DMS153 treated with DMSO at 0.1 percent for 48 hours (cell line): ENCODE measurements at regions not wholly inside any gene's neighbourhood (a gene's known extent, or its start where the extent isn't known, plus 50 kb on each side); places are given as distances from the start of the nearest gene placed in this dataset.
A peak's percentile ranks its signal among the peaks of the same experiment; 100 is the strongest.

Experiments used
- DNase-seq: peaks from one replicate; lab custom pipeline; 2025; ENCODE audit not compliant: unreplicated experiment; lab: John Stamatoyannopoulos, UW

GRCh38 chr1:48055876-48056764 lies 58.9 kb upstream of the TRABD2B start:
- peak; percentile 92 for DNase-seq

DNA sequence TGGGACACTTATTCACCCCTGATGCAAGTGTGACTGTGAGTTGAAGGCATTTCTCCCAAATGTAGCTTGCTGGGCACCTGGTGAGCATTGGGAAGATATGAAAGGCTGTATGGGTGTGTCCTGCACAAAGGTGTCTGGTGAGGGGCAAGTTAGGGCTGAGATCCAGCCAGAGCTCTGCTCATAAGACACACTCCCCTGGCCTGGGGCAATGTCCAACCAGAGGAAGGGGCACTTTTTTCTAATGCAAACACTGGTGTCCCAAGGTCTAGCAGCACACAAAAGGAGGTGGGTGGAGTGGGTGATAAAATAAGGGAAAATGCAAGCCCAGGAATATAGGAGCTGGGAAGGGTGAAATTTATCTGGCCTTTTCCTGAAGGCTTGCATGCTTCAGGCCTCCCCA lies 57.0 kb upstream of the TRABD2B start:
- no peak for DNase-seq

DNA sequence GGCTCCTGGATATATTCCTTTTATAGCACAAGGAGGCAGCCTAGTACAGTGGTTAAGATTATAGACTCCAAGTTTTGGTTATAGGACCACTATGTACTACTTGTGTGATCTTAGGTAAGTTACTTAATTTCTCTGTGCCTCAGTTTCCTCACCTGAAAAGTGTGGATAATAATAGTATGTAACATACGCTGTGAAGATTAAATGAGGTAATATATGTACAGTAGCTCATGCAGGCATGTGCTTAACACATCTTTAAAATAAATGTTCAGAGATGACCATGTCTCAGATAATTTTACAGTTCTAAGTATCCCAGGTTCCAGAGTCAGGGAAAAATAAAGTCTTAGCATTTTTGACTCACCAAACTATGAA lies 55.7 kb upstream of the TRABD2B start:
- DNase-seq, result no peak

- no peak for DNase-seq
Measured at GRCh38 chr1:48051466-48052126, 54.4 kb upstream of the TRABD2B start.

DNA sequence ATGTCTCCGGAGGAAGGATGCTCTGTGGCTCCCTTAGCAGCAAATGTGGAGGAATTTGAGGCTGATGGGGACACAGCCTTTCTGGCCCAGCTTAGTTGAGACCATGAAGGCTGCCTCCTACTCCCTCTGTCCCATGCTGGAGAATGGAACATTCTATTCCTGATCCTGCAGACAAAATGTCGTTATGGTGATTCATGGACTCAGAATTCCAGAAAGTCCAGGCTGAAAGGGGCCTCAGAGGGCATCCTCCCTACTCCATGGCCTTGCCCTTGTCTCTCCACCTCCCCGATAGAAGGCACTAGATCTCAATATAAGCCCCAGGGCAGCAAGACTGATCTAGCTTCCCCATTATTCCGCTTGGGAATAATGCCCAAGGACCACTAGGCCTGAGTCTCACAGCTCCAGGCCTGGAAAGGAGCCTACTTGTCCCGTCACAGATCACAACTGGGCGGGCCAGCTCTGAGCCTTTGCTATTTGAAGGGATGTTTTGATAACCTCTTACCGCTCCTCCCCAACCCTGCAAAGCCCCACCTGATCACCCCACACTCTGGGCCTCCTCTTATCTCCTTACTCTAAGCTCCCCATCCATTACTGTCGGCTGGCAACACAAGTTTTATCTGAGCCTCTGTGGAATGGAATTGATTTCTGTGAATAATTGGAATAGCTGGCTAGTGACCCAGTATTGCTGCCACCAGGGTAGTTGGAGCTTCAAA lies 52.8 kb upstream of the TRABD2B start:
- no peak for DNase-seq

GRCh38 chr1:48048980-48049379 lies 51.8 kb upstream of the TRABD2B start:
- DNase-seq, result no peak

DNA sequence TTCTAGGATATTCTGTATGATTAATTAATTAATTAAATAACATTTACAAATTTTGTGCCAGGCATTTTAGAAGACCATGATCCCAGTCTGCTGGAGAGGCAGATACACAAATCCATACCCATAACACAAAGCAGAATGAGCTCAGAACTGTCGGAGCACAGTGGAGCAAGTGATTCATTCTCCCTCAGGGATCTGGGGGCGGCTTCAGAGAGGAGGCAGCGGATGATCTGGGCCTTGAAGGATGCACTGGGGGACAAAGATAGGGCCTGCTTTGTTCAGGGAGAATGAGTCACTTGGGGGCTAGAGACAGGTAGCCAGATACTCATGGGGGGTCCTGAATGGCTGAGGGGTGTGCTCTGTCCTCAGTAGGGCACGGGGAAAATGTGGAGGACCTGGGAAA lies 50.9 kb upstream of the TRABD2B start:
- no peak for DNase-seq

GRCh38 chr1:48047116-48047515 lies 49.9 kb upstream of the TRABD2B start:
- no peak for DNase-seq
